H9 (cell line): ENCODE measurements at regions not wholly inside any gene's neighbourhood (a gene's known extent, or its start where the extent isn't known, plus 50 kb on each side); places are given as distances from the start of the nearest gene placed in this dataset.

Experiments
- DNase-seq: peaks from one replicate; pipeline ENCODE4 v3.0.0-alpha.2; 2017
- H2AFZ ChIP-seq: one replicate; pipeline ENCODE4 v1.6.1; 2013; ENCODE audit warnings: mild to moderate bottlenecking, low read length, control low read depth, moderate library complexity
- H2AK5ac ChIP-seq: 2 replicates; pipeline ENCODE4 v1.6.1; 2013; ENCODE audit warnings: low read length, control low read depth, mixed read lengths; ENCODE audit not compliant: insufficient read length
- H2BK120ac ChIP-seq: one replicate; pipeline ENCODE4 v1.6.1; 2013; ENCODE audit warnings: low read depth, mild to moderate bottlenecking, low read length, control low read depth, inconsistent platforms; ENCODE audit not compliant: poor library complexity, severe bottlenecking
- H2BK12ac ChIP-seq: 2 replicates; pipeline ENCODE4 v1.6.1; 2013; ENCODE audit warnings: low read length, control low read depth, mixed read lengths, low read depth; ENCODE audit not compliant: insufficient read length
- H2BK15ac ChIP-seq: 2 replicates; pipeline ENCODE4 v1.6.1; 2013; ENCODE audit warnings: low read depth, low read length, control low read depth
- H2BK20ac ChIP-seq: one replicate; pipeline ENCODE4 v1.6.1; 2013; ENCODE audit warnings: low read depth, mild to moderate bottlenecking, low read length, control low read depth, inconsistent platforms; ENCODE audit not compliant: poor library complexity, severe bottlenecking
- H2BK5ac ChIP-seq: 2 replicates; pipeline ENCODE4 v1.6.1; 2013; ENCODE audit warnings: low read length, control low read depth, mixed read lengths; ENCODE audit not compliant: insufficient read length
- H3K14ac ChIP-seq: 2 replicates; pipeline ENCODE4 v1.6.1; 2013; ENCODE audit warnings: low read length, control low read depth; ENCODE audit not compliant: insufficient read depth
- H3K18ac ChIP-seq: 2 replicates; pipeline ENCODE4 v1.6.1; 2013; ENCODE audit warnings: low read depth, mild to moderate bottlenecking, mixed read lengths, low read length, control low read depth; ENCODE audit not compliant: insufficient read length
- H3K23ac ChIP-seq: 2 replicates; pipeline ENCODE4 v1.6.1; 2013; ENCODE audit warnings: low read length, control low read depth, mixed read lengths, low read depth; ENCODE audit not compliant: insufficient read length
- H3K23me2 ChIP-seq: 2 replicates; pipeline ENCODE4 v1.6.1; 2013; ENCODE audit warnings: low read depth, mild to moderate bottlenecking, mixed read lengths, low read length, control low read depth; ENCODE audit not compliant: insufficient read length, poor library complexity, severe bottlenecking
- H3K27ac ChIP-seq: 2 replicates; pipeline ENCODE4 v1.5.1; 2013; ENCODE audit warnings: low read length, control low read depth, mixed read lengths, low read depth; ENCODE audit not compliant: insufficient read length
- H3K27me3 ChIP-seq: 2 replicates; pipeline ENCODE4 v1.6.1; 2013; ENCODE audit warnings: low read length, control low read depth, inconsistent platforms; ENCODE audit not compliant: insufficient read depth
- H3K4ac ChIP-seq: 2 replicates; pipeline ENCODE4 v1.6.1; 2013; ENCODE audit warnings: low read depth, mild to moderate bottlenecking, control low read depth, inconsistent platforms, low read length, moderate library complexity
- H3K4me1 ChIP-seq: 2 replicates; pipeline ENCODE4 v1.6.1; 2013; ENCODE audit warnings: low read length, control low read depth, inconsistent platforms; ENCODE audit not compliant: insufficient read depth
- H3K4me2 ChIP-seq: 2 replicates; pipeline ENCODE4 v1.6.1; 2013; ENCODE audit warnings: low read length, control low read depth, mixed read lengths; ENCODE audit not compliant: insufficient read length, insufficient read depth
- H3K56ac ChIP-seq: 2 replicates; pipeline ENCODE4 v1.6.1; 2013; ENCODE audit warnings: low read depth, mild to moderate bottlenecking, mixed read lengths, low read length, control low read depth; ENCODE audit not compliant: insufficient read length
- H3K79me1 ChIP-seq: 2 replicates; pipeline ENCODE4 v1.6.1; 2013; ENCODE audit warnings: low read depth, mild to moderate bottlenecking, moderate library complexity, low read length, control low read depth, inconsistent platforms; ENCODE audit not compliant: insufficient read depth, poor library complexity, severe bottlenecking
- H3K79me2 ChIP-seq: 2 replicates; pipeline ENCODE4 v1.6.1; 2013; ENCODE audit warnings: low read length, control low read depth, inconsistent platforms; ENCODE audit not compliant: insufficient read depth
- H3K9ac ChIP-seq: 2 replicates; pipeline ENCODE4 v1.6.1; 2013; ENCODE audit warnings: low read length, control low read depth, mixed read lengths; ENCODE audit not compliant: insufficient read length; ENCODE audit errors: extremely low read depth
- H3K9me3 ChIP-seq: one replicate; pipeline ENCODE4 v1.6.1; 2013; ENCODE audit warnings: low read depth, low read length, inconsistent platforms; ENCODE audit not compliant: control insufficient read depth
- H3T11ph ChIP-seq: one replicate; pipeline ENCODE4 v1.6.1; 2013; ENCODE audit warnings: mild to moderate bottlenecking, low read length, control low read depth, inconsistent platforms
- H4K20me1 ChIP-seq: one replicate; pipeline ENCODE4 v1.6.1; 2013; ENCODE audit not compliant: control insufficient read depth, insufficient read length, insufficient read depth
- H4K5ac ChIP-seq: 2 replicates; pipeline ENCODE4 v1.6.1; 2013; ENCODE audit warnings: low read depth, mild to moderate bottlenecking, mixed read lengths, low read length, control low read depth; ENCODE audit not compliant: insufficient read length
- H4K8ac ChIP-seq: replicated peaks from 2 replicates; pipeline ENCODE4 v1.6.1; 2013; ENCODE audit warnings: low read length, control low read depth, mixed read lengths, low read depth; ENCODE audit not compliant: insufficient read length
- H4K91ac ChIP-seq: 2 replicates; pipeline ENCODE4 v1.6.1; 2013; ENCODE audit warnings: low read depth, mild to moderate bottlenecking, moderate library complexity, mixed read lengths, low read length, control low read depth; ENCODE audit not compliant: insufficient read length
- H3K27ac Mint-ChIP-seq, 3 experiments: 2 replicates in 2 of 3; 3 replicates in 1 of 3; pipeline ENCODE4 v1.8.0; 2020 to 2021; ENCODE audit warnings: mixed read lengths in 3 of 3, mild to moderate bottlenecking in 1 of 3, moderate library complexity in 1 of 3
- H3K27me3 Mint-ChIP-seq: 2 replicates; pipeline ENCODE4 v1.8.0; 2021; ENCODE audit warnings: low read depth, mild to moderate bottlenecking, moderate library complexity, mixed read lengths
- H3K36me3 Mint-ChIP-seq, 3 experiments: 2 replicates in 2 of 3; 3 replicates in 1 of 3; pipeline ENCODE4 v1.8.0; 2020 to 2021; ENCODE audit warnings: low read depth in 3 of 3, mixed read lengths in 3 of 3; ENCODE audit not compliant: insufficient read depth in 1 of 3
- H3K4me1 Mint-ChIP-seq, 2 experiments: 2 replicates each; pipeline ENCODE4 v1.8.0; 2020; ENCODE audit warnings: mixed read lengths in 2 of 2
- H3K4me3 Mint-ChIP-seq, 2 experiments: 2 replicates in 1 of 2; 3 replicates in 1 of 2; pipeline ENCODE4 v1.8.0; 2020 to 2021; ENCODE audit warnings: mild to moderate bottlenecking in 2 of 2, mixed read lengths in 2 of 2, moderate library complexity in 1 of 2
- H3K9me3 Mint-ChIP-seq, 2 experiments: 2 replicates in 1 of 2; 3 replicates in 1 of 2; pipeline ENCODE4 v1.8.0; 2020; ENCODE audit warnings: mild to moderate bottlenecking in 2 of 2, mixed read lengths in 2 of 2, moderate library complexity in 1 of 2
- CTCF ChIP-seq: fragments of 200-600 bp; sonication (generic); conservative IDR thresholded peaks from 3 replicates; pipeline ENCODE4 v1.8.0; 2021; ENCODE audit warnings: antibody characterized with exemption, mild to moderate bottlenecking
- WGBS: extraction: QIAGEN DNeasy Blood & Tissue Kit; methylation state at CpG from one replicate; pipeline ENCODE4 v1.1.7; 2013; ENCODE audit warnings: missing lambda C conversion rate, low lambda C conversion rate, mixed read lengths; ENCODE audit not compliant: insufficient read length; ENCODE audit errors: extremely low coverage; 5-methylcytosine and 5-hydroxymethylcytosine counted together

GRCh38 chr2:181294979-181295378, 162.2 kb upstream of the ITGA4 start:
- TF ChIP-seq CTCF, result no peak
- Histone ChIP-seq H3K9ac (no peak overlapping the region), H4K8ac (no peak overlapping the region), H2BK120ac (no peak overlapping the region), H3K9me3 (no peaks in the 10 kb centered on the region), H3K56ac (no peak overlapping the region), H3K4ac (no peak overlapping the region), H3K79me2 (no peaks in the 10 kb centered on the region), H3T11ph (no peak overlapping the region), H2BK5ac (no peak overlapping the region), H3K27me3 (no peaks in the 10 kb centered on the region), H2AK5ac (no peak overlapping the region), H3K27ac (no peak overlapping the region), H3K4me1 (no peaks in the 10 kb centered on the region), H4K20me1 (no peaks in the 10 kb centered on the region), H2AFZ (no peak overlapping the region), H3K79me1 (no peaks in the 10 kb centered on the region), H3K14ac (no peak overlapping the region; the same call in 1 of the 2 replicates), H4K91ac (no peak overlapping the region), H2BK20ac (no peak overlapping the region), H4K5ac (no peak overlapping the region), H3K23me2 (no peaks in the 10 kb centered on the region), H2BK12ac (no peak overlapping the region), H3K4me2 (no peak overlapping the region), H2BK15ac (no peak overlapping the region), H3K18ac (no peak overlapping the region), H3K23ac (no peak overlapping the region)
- Mint-ChIP-seq H3K27me3 (no peaks in the 10 kb centered on the region), H3K36me3 (no peaks in the 10 kb centered on the region), H3K9me3 (no peaks in the 10 kb centered on the region), H3K27ac (no peak overlapping the region), H3K4me3 (no peak overlapping the region), H3K4me1 (no peaks in the 10 kb centered on the region)
- no CpG with 5 or more reads among the region's 1 CpG for WGBS
- no peak for DNase-seq
